Stimulated activated CD8-positive, alpha-beta memory T cell treated with anti-CD3 and anti-CD28 coated beads, Interleukin-2, amount 100 ng/mL, for 1 hour (primary cell): ENCODE measurements at regions not wholly inside any gene's neighbourhood (a gene's known extent, or its start where the extent isn't known, plus 50 kb on each side); places are given as distances from the start of the nearest gene placed in this dataset.
"Not testable (repeated sequence)": the region's sequence is repeated elsewhere in the genome, so short reads cannot be mapped to it uniquely, and the experiment has no call there.

Experiments
- DNase-seq, 2 donors: peaks; one replicate each; pipeline ENCODE4 v3.0.0-alpha.2; 2020; ENCODE audit warnings: low read depth in 2 of 2

- DNase-seq, result no peak
These were observed 314.1 kb downstream of the SV2B start for GRCh38 chr15:91414124-91414523.

- not testable (repeated sequence) for DNase-seq
These were observed 315.2 kb downstream of the SV2B start for GRCh38 chr15:91415258-91415657.

- no peak for DNase-seq
These were observed 320.6 kb downstream of the SV2B start for GRCh38 chr15:91420689-91421088.

- DNase-seq, result no peak
These were observed 322.7 kb downstream of the SV2B start for GRCh38 chr15:91422797-91423196.

DNA sequence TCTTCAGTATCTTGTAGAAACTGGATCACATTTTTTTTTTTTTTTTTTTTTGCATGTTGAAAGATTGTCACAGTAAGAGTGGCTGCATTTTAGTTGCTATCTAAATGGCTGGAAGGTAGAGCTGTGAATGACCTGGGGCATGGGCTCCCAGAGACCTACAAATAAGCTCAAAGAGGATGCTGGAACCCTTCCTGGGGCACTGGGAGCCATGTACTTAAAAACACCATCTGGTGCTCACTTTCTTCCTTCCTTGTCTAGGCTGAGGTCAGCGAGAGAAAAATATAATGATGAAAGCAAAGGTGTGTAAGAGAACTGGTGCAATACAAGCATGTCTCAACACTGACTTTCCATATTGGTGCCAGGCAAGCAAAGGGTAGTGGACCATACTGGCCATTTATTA is 323.9 kb downstream of the SV2B start:
- DNase-seq, result no peak

DNA sequence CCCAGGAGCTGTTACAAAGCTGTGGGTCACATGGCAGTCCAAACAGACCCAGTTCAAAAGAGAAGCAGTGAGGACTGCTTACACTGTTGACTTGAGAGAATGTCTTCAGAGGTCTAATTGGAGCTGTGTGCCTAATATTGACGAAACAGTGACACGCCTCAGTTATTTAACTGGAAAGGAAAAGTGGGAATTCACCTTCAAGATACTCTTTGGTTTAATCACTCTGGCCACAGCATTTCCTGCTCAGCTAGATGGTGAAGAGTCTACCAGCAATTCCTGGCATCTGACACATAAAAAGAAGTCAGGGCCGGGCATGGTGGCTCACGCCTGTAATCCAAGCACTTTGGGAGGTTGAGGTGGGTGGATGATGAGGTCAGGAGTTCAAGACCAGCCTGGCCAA is 326.4 kb downstream of the SV2B start:
- no peak for DNase-seq

GRCh38 chr15:91429973-91430372 is 329.9 kb downstream of the SV2B start:
- DNase-seq, result no peak

- no peak for DNase-seq
These were observed 331.1 kb downstream of the SV2B start for GRCh38 chr15:91431041-91431715.

GRCh38 chr15:91435113-91435512 is 335.1 kb downstream of the SV2B start:
- DNase-seq, result no peak

DNA sequence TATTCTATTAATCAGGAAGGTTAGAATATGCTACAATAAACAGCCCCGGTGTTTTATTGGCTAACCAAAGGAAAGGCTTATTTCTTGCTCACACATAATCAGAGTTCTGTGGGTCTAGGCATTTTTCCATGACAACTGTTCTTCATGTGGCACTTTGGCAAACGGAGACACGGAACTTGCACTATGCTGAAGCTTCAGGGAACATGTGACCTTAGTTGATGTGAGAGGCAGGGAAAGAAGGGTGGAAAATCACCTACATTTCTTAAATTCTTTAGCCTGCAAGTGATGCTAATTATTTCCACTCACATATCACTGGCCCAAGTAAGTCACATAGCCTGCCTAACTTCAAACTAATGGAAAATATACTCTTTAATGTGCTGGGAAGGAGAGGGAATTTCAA is 344.6 kb downstream of the SV2B start:
- no peak for DNase-seq

DNA sequence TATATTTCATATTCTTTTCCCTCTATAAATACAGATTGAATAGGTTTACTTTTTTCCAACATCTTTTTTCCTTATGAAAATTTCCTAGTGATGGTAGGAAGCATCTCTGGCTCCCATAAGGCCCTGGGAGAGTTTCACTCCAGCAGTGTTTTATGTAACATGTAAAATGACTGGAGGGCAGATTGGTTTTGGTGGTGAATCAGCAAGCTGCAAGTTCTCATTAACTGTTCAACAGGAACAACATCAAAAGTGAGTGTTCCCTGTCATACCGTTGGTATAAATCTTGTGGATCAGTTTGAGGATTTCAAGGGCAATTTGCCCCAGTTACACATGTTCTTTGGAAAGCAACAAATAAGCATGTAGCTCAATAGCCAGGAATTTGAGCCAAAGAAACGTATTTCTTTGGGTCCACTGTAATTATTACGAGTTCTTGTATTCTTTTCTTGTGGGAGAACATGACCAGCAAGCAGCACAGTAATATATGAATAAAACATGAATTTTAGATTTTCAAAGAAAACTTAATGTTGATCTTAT is 345.7 kb downstream of the SV2B start:
- no peak for DNase-seq

DNA sequence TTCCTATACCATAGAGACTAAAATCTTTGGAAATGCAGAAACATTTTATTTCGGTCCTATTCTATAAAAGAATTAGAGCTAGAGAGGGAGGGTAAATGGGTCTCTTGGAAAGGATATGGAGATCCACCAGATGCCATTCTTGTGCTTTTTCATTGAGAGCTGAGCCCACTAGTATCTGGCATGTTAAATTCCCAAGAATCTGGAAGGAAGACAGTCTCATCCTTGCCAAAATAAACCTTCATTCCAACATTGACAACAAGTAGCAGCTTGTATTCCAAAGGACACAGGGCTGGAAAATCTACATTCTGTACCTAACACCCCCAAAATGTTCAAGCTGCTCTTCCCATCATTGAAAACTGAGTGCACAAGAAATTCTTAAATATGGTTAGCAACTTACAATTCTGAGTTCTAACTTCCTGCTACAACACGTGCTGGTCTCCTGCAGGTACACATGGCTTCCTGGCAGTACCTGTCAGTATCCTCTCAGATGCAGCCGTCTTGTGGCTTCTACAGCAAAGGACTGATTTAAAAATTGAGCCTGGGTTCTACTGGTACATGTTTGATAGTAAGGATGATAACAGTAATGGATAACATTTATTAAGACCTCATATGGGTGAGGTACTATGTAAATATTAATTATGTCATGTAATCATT is 348.1 kb downstream of the SV2B start:
- no peak for DNase-seq

GRCh38 chr15:91453376-91453775 is 353.3 kb downstream of the SV2B start:
- DNase-seq, result not testable (repeated sequence)

DNA sequence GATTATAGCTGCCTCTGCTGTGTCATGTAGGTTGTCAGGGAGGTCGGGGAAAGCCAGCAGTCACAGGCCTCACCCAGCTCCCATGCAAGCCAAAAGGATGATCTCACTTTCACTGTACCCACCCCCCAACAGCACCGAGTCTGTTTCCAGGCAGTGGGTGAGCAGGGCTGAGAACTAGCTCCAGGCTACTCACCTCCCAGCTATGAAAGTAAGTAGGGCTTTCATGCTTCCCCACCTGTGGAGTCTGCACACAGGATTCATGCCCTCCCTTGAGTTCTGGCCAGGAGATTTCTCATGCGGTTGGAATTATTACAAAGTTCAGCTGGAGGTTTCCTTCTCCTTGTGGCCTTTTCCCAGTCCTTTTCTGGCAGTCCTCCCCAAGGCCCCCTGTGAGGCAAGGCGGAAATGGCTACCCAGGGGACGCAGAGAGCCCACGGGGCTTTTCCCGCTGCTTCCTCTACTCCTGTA is 356.2 kb downstream of the SV2B start:
- no peak for DNase-seq

- DNase-seq, result no peak
These were observed 356.9 kb downstream of the SV2B start for GRCh38 chr15:91456921-91457320.

DNA sequence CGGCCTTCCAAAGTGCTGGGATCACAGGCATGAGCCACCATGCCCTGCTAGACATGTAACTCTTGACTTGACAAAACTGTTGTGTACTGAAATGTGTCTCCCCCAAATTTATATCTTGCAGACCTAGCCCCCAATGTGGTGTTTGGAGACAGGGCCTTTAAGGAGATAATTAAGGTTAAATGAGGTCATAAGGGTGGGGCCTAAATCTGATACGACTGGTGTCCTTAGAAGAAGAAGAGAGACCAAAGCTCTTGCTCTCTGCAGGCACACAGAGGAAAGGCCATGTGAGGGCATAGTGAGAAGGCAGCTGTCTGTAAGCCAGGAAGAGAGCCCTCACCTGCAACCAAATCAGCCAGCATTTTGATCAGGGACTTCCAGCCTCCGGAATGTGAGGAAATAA is 361.3 kb downstream of the SV2B start:
- DNase-seq, result no peak

- DNase-seq, result no peak
These were observed 365.0 kb downstream of the SV2B start for GRCh38 chr15:91465086-91465485.

GRCh38 chr15:91465696-91466095 is 365.6 kb downstream of the SV2B start:
- no peak for DNase-seq

- DNase-seq, result no peak
These were observed 369.0 kb downstream of the SV2B start for GRCh38 chr15:91468871-91469580.

DNA sequence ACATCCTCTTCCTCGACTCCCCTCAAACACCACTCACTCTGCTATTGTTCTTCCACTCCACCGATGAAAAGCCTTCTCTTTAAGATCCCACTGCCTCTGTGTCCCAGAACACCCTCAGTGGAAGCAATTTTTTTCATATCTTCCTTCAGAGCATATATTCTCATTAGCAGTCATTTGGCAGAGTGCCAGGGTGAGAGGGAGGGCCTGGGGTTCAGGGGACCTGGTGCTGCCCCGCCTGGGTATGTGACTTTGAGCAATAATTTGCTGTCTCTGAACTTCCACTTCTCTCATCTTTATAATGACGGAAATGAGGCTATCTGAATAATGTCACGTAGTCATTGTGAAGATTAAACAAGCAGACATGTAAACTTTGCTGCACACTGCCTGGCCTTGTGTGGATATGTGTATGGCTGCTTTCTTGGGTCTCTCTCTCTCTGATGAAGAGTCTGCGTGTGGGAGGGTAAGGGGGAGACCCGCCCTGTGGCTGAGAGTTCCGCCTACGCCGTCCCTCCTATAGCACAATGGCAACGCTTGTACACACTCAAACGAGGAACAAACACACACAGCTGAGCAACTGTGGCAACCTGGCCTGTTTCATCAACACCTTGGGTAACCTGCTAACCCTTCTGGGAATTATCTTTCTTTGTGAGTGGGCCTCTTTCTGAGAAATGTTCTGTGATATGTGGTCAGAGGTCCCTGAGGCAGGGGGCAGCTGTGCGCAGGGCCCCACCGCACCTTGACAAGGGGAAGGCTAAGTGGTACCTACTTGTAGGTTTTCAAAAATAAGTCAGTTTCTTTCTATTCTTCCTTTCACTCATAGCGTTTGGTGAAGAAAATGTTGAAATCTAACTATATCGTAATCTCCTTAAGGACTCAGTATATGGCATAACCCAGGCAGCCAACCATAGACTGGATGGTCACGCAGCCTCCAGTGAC is 369.8 kb downstream of the SV2B start:
- DNase-seq, result peak in 1 of 2 donors; percentile 62

GRCh38 chr15:91471468-91471867 is 371.4 kb downstream of the SV2B start:
- DNase-seq, result no peak
